ENCODE measurements at regions not wholly inside any gene's neighbourhood (a gene's known extent, or its start where the extent isn't known, plus 50 kb on each side); places are given as distances from the start of the nearest gene placed in this dataset.

DNA sequence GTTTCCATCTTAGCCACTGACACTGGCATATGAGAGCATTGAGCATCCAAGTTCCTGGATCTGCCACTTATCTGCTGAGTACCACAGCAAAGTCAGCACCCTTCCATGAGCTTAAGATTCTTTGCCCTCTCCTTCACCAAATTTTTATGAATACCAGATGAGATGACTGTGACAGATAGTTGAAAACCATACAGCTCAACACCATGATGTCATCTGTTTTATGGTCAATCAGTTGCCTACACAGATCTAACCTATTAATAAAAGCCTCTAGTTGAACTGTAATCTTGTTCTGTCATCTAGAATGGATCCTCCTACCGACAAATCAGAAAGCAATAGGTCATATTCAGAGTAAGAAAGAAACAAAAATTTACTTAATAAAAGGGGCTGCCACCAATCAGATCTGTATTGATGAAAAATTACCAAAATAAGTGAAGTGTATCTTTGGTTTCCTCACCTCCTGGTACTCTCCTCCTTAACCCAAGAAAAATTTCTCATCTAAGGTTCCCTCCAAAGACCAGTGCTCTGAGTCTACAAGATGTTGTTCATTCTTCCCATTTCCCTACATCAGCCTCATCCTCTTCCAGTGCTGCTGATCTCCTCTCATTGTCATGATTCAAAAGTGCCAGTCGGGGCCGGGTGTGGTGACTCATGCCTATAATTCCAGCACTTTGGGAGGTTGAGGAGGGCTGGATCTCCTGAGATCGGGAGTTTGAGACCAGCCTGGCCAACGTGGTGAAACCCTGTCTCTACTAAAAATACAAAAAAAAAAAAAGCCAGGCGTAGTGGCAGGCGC, 138.8 kb upstream of the CTTNBP2NL start:
- TF ChIP-seq, protein P1, sequence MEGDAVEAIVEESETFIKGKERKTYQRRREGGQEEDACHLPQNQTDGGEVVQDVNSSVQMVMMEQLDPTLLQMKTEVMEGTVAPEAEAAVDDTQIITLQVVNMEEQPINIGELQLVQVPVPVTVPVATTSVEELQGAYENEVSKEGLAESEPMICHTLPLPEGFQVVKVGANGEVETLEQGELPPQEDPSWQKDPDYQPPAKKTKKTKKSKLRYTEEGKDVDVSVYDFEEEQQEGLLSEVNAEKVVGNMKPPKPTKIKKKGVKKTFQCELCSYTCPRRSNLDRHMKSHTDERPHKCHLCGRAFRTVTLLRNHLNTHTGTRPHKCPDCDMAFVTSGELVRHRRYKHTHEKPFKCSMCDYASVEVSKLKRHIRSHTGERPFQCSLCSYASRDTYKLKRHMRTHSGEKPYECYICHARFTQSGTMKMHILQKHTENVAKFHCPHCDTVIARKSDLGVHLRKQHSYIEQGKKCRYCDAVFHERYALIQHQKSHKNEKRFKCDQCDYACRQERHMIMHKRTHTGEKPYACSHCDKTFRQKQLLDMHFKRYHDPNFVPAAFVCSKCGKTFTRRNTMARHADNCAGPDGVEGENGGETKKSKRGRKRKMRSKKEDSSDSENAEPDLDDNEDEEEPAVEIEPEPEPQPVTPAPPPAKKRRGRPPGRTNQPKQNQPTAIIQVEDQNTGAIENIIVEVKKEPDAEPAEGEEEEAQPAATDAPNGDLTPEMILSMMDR (conservative IDR thresholded peaks at IDR 0.05; ENCODE audit: low read depth in 2 of 2), result no peak
- TF ChIP-seq, protein P2, sequence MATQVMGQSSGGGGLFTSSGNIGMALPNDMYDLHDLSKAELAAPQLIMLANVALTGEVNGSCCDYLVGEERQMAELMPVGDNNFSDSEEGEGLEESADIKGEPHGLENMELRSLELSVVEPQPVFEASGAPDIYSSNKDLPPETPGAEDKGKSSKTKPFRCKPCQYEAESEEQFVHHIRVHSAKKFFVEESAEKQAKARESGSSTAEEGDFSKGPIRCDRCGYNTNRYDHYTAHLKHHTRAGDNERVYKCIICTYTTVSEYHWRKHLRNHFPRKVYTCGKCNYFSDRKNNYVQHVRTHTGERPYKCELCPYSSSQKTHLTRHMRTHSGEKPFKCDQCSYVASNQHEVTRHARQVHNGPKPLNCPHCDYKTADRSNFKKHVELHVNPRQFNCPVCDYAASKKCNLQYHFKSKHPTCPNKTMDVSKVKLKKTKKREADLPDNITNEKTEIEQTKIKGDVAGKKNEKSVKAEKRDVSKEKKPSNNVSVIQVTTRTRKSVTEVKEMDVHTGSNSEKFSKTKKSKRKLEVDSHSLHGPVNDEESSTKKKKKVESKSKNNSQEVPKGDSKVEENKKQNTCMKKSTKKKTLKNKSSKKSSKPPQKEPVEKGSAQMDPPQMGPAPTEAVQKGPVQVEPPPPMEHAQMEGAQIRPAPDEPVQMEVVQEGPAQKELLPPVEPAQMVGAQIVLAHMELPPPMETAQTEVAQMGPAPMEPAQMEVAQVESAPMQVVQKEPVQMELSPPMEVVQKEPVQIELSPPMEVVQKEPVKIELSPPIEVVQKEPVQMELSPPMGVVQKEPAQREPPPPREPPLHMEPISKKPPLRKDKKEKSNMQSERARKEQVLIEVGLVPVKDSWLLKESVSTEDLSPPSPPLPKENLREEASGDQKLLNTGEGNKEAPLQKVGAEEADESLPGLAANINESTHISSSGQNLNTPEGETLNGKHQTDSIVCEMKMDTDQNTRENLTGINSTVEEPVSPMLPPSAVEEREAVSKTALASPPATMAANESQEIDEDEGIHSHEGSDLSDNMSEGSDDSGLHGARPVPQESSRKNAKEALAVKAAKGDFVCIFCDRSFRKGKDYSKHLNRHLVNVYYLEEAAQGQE (IDR thresholded peaks at IDR 0.05; ENCODE audit: unreplicated experiment), result no peak
- TF ChIP-seq POLR2AphosphoS5 (IDR thresholded peaks at IDR 0.05; ENCODE audit: low read depth) (no peak), CREB1 (CRISPR knock-in tag; IDR thresholded peaks at IDR 0.05; ENCODE audit: low read depth) (no peak), EZH2 (IDR thresholded peaks at IDR 0.05; ENCODE audit: low read depth, unreplicated experiment) (no peak), EZH2phosphoT487 (IDR thresholded peaks at IDR 0.05; ENCODE audit: unreplicated experiment) (no peak), ZNF114 (CRISPR knock-in tag; IDR thresholded peaks at IDR 0.05) (no peak), JUNB (IDR thresholded peaks at IDR 0.05; ENCODE audit: unreplicated experiment) (no peak), ZNF331 (CRISPR knock-in tag; IDR thresholded peaks at IDR 0.05; ENCODE audit: low read depth) (no peak)
- TF ChIP-seq, protein P3, sequence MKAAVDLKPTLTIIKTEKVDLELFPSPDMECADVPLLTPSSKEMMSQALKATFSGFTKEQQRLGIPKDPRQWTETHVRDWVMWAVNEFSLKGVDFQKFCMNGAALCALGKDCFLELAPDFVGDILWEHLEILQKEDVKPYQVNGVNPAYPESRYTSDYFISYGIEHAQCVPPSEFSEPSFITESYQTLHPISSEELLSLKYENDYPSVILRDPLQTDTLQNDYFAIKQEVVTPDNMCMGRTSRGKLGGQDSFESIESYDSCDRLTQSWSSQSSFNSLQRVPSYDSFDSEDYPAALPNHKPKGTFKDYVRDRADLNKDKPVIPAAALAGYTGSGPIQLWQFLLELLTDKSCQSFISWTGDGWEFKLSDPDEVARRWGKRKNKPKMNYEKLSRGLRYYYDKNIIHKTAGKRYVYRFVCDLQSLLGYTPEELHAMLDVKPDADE (IDR thresholded peaks at IDR 0.05), result no peak
